ENCODE measurements at regions not wholly inside any gene's neighbourhood (a gene's known extent, or its start where the extent isn't known, plus 50 kb on each side); places are given as distances from the start of the nearest gene placed in this dataset.
"Not testable (repeated sequence)": the region's sequence is repeated elsewhere in the genome, so short reads cannot be mapped to it uniquely, and the experiment has no call there.

GRCh38 chr11:38710262-38710661 lies 2112.2 kb upstream of the RAG2 start:
- TF ChIP-seq, protein P1, sequence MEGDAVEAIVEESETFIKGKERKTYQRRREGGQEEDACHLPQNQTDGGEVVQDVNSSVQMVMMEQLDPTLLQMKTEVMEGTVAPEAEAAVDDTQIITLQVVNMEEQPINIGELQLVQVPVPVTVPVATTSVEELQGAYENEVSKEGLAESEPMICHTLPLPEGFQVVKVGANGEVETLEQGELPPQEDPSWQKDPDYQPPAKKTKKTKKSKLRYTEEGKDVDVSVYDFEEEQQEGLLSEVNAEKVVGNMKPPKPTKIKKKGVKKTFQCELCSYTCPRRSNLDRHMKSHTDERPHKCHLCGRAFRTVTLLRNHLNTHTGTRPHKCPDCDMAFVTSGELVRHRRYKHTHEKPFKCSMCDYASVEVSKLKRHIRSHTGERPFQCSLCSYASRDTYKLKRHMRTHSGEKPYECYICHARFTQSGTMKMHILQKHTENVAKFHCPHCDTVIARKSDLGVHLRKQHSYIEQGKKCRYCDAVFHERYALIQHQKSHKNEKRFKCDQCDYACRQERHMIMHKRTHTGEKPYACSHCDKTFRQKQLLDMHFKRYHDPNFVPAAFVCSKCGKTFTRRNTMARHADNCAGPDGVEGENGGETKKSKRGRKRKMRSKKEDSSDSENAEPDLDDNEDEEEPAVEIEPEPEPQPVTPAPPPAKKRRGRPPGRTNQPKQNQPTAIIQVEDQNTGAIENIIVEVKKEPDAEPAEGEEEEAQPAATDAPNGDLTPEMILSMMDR (IDR thresholded peaks at IDR 0.05), result no peak
- Histone ChIP-seq H3K36me3 (no peaks in the 10 kb centered on the region), H3K27ac (no peak overlapping the region), H3K4me3 (ENCODE audit: low read depth in 1 of 2, low read length in 1 of 2) (no peak overlapping the region), H3K4me1 (ENCODE audit: control insufficient read depth in 1 of 2, insufficient read depth in 1 of 2, low read depth in 1 of 2, low read length in 1 of 2) (no peaks in the 10 kb centered on the region), H3K9me3 (no peaks in the 10 kb centered on the region), H3K27me3 (no peaks in the 10 kb centered on the region)

GRCh38 chr11:38700111-38700510 lies 2102.1 kb upstream of the RAG2 start:
- H3K4me1 ChIP-seq (ENCODE audit: control insufficient read depth in 1 of 2, insufficient read depth in 1 of 2, low read depth in 1 of 2, low read length in 1 of 2), result no peaks in the 10 kb centered on the region
- H3K4me3 ChIP-seq (ENCODE audit: low read depth in 1 of 2, low read length in 1 of 2), result no peak overlapping the region
- H3K9me3 ChIP-seq, result no peaks in the 10 kb centered on the region
- no peak overlapping the region for H3K27ac ChIP-seq
- TF ChIP-seq, protein P1 (IDR thresholded peaks at IDR 0.05), result no peak
- no peaks in the 10 kb centered on the region for H3K27me3 ChIP-seq
- no peaks in the 10 kb centered on the region for H3K36me3 ChIP-seq

DNA sequence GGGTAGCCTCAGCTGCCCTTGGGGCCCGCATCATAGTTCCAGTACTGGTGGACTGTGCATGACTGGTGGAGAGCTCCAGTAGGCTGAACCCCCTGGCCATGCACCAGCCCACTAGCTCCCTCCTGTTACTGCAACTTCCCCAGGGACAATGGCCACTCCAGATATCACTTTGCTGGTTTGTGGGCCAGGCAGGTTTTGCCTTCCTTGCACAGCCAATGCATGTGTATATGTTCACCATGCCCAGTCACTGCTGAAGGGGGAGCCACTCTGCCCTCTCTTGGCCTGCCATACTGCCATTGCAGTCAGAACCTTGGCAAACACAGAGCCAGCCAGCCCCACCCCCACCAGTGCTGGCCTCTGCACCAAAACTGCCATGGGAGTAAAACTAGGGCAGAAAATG lies 2095.3 kb upstream of the RAG2 start:
- no peaks in the 10 kb centered on the region for H3K27me3 ChIP-seq
- no peak overlapping the region for H3K27ac ChIP-seq
- H3K9me3 ChIP-seq, result no peaks in the 10 kb centered on the region
- no peaks in the 10 kb centered on the region for H3K36me3 ChIP-seq
- H3K4me1 ChIP-seq (ENCODE audit: control insufficient read depth in 1 of 2, insufficient read depth in 1 of 2, low read depth in 1 of 2, low read length in 1 of 2), result no peaks in the 10 kb centered on the region
- TF ChIP-seq, protein P1 (IDR thresholded peaks at IDR 0.05), result no peak
- no peak overlapping the region for H3K4me3 ChIP-seq (ENCODE audit: low read depth in 1 of 2, low read length in 1 of 2)

GRCh38 chr11:38690211-38690610 lies 2092.2 kb upstream of the RAG2 start:
- not testable (repeated sequence) for H3K36me3 ChIP-seq; H3K4me1 ChIP-seq (ENCODE audit: control insufficient read depth in 1 of 2, insufficient read depth in 1 of 2, low read depth in 1 of 2, low read length in 1 of 2); H3K27ac ChIP-seq; H3K9me3 ChIP-seq; H3K27me3 ChIP-seq; H3K4me3 ChIP-seq (ENCODE audit: low read depth in 1 of 2, low read length in 1 of 2)

DNA sequence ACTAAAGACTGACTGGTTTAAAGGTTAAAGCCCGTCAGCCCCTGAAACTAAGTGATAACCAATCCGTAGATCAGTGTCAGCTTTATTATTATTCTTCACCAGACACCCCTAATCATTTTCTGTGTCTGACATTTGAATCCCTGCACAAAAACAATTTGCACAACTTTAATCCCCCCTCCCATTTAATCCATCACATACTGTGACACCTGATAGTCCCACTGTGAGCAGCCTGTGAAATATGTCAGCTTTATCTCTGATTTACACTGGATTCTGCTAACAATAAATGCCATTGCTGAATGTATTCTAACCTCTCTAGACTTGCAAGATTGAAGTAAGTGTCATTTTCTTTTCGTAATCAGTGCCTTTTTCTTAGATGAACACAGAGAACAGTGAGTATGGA lies 2089.0 kb upstream of the RAG2 start:
- no peaks in the 10 kb centered on the region for H3K4me1 ChIP-seq (ENCODE audit: control insufficient read depth in 1 of 2, insufficient read depth in 1 of 2, low read depth in 1 of 2, low read length in 1 of 2)
- no peak overlapping the region for H3K27ac ChIP-seq
- TF ChIP-seq, protein P1 (IDR thresholded peaks at IDR 0.05), result no peak
- no peaks in the 10 kb centered on the region for H3K27me3 ChIP-seq
- no peak overlapping the region for H3K4me3 ChIP-seq (ENCODE audit: low read depth in 1 of 2, low read length in 1 of 2)
- no peaks in the 10 kb centered on the region for H3K9me3 ChIP-seq
- no peaks in the 10 kb centered on the region for H3K36me3 ChIP-seq

GRCh38 chr11:38683484-38683883 lies 2085.4 kb upstream of the RAG2 start:
- Histone ChIP-seq H3K4me3 (ENCODE audit: low read depth in 1 of 2, low read length in 1 of 2) (no peak overlapping the region), H3K27ac (no peak overlapping the region), H3K36me3 (no peaks in the 10 kb centered on the region), H3K27me3 (no peaks in the 10 kb centered on the region), H3K9me3 (no peaks in the 10 kb centered on the region), H3K4me1 (ENCODE audit: control insufficient read depth in 1 of 2, insufficient read depth in 1 of 2, low read depth in 1 of 2, low read length in 1 of 2) (no peaks in the 10 kb centered on the region)
- TF ChIP-seq, protein P1 (IDR thresholded peaks at IDR 0.05), result no peak

Data from neutrophil (primary cell).